Ovary (tissue), 7 donors: ENCODE measurements at regions not wholly inside any gene's neighbourhood (a gene's known extent, or its start where the extent isn't known, plus 50 kb on each side); places are given as distances from the start of the nearest gene placed in this dataset.
A peak's percentile ranks its signal among the peaks of the same experiment; 100 is the strongest.

Experiments
- DNase-seq, 5 donors: peaks; one replicate each; pipeline ENCODE4 v3.0.0-alpha.2; 2019 to 2020
- H3K27ac ChIP-seq, 2 donors: fragments of 200-600 bp; one replicate each; pipeline versions ENCODE4 v1.5.1 to v1.8.0; 2019 to 2022
- H3K27me3 ChIP-seq: fragments of 200-600 bp; one replicate; pipeline ENCODE4 v1.8.0; 2022
- H3K36me3 ChIP-seq: fragments of 200-600 bp; sonication (generic); one replicate; pipeline ENCODE4 v1.5.1; 2019
- H3K4me1 ChIP-seq: one replicate; pipeline ENCODE4 v1.8.1; 2013; ENCODE audit warnings: mild to moderate bottlenecking, moderate library complexity; ENCODE audit not compliant: insufficient read depth
- H3K4me3 ChIP-seq: fragments of 200-600 bp; sonication (generic); one replicate; pipeline ENCODE4 v1.5.1; 2017
- H3K9me3 ChIP-seq, 2 donors: fragments of 200-600 bp in 1 of 2; sonication (generic) in 1 of 2; one replicate each; pipeline versions ENCODE4 v1.5.1 to v1.8.1; 2013 to 2019; ENCODE audit warnings: mild to moderate bottlenecking in 1 of 2, moderate library complexity in 1 of 2
- EP300 ChIP-seq: sonication (generic); formaldehyde crosslinking; IDR thresholded peaks from one replicate; pipeline ENCODE4 v1.6.1; 2017; ENCODE audit warnings: antibody characterized with exemption
- POLR2A ChIP-seq: fragments of 450-650 bp; IDR thresholded peaks from one replicate; pipeline ENCODE4 v1.6.1; 2017; ENCODE audit warnings: antibody characterized with exemption, mild to moderate bottlenecking, moderate library complexity
- WGBS, 3 donors: extraction: QIAGEN DNeasy Blood & Tissue Kit in 1 of 3; methylation state at CpG; one replicate each; pipeline versions ENCODE4 v1.1.5 to v1.1.7; 2013 to 2017; 5-methylcytosine and 5-hydroxymethylcytosine counted together
- intact Hi-C, 4 donors: fragments of 100-400 bp; cut with DNase I; formaldehyde crosslinking; loops; one replicate each; pipeline versions ENCODE4 v1.11.0 to v1.15.1; 2022 to 2023
- TF ChIP-seq, protein P1 (sequence below), 3 donors: fragments of 450-650 bp in 2 of 3; fragments of 200-600 bp in 1 of 3; IDR thresholded peaks; one replicate each; pipeline versions ENCODE4 v1.5.1 to v1.8.0; 2016 to 2022; ENCODE audit warnings: antibody characterized with exemption in 3 of 3, mild to moderate bottlenecking in 1 of 3
- donor health status: DM: no; HTN: no; CAD: no; lungs with moderate emphysema.
- donor health status: DM: no; HTN: no; CAD: no.
- donor health status: Bipolar disorder and iron deficiency.
- donor health status: DM: no; HTN: no; CAD: no.
- donor health status: DM: yes; HTN: yes; CAD: no.

DNA sequence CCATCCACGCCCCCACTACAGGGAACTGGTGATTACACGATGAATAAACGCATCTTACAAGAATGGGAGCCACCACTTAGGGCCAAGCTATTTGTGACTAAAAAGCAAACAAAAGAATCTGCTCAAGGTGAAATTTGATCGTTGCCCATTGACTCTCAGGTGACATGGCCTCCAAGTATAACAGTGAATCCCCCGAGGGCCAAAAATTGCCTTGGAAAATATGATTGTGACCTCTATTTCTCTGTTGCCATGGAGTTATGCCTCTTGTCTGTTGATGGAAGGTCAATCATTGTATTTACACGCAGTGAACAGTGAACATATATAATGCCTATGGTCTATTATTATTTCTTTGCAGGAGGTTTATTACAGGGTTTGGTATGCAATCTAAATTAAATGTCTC lies 282.3 kb downstream of the KLF6 start:
- 89 to 92% (median 89%) methylated on average over 6 of the region's 6 CpGs for WGBS, 3 donors
- Histone ChIP-seq H3K27me3 (no peaks in the 10 kb centered on the region), H3K27ac (no peak overlapping the region), H3K4me1 (no peaks in the 10 kb centered on the region), H3K9me3 (no peaks in the 10 kb centered on the region), H3K36me3 (no peaks in the 10 kb centered on the region), H3K4me3 (no peak overlapping the region)
- intact Hi-C loops, result no loop called here
- TF ChIP-seq POLR2A (no peak), EP300 (no peak)
- TF ChIP-seq, protein P1, sequence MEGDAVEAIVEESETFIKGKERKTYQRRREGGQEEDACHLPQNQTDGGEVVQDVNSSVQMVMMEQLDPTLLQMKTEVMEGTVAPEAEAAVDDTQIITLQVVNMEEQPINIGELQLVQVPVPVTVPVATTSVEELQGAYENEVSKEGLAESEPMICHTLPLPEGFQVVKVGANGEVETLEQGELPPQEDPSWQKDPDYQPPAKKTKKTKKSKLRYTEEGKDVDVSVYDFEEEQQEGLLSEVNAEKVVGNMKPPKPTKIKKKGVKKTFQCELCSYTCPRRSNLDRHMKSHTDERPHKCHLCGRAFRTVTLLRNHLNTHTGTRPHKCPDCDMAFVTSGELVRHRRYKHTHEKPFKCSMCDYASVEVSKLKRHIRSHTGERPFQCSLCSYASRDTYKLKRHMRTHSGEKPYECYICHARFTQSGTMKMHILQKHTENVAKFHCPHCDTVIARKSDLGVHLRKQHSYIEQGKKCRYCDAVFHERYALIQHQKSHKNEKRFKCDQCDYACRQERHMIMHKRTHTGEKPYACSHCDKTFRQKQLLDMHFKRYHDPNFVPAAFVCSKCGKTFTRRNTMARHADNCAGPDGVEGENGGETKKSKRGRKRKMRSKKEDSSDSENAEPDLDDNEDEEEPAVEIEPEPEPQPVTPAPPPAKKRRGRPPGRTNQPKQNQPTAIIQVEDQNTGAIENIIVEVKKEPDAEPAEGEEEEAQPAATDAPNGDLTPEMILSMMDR (IDR thresholded peaks at IDR 0.05), result no peak
- no peak for DNase-seq

DNA sequence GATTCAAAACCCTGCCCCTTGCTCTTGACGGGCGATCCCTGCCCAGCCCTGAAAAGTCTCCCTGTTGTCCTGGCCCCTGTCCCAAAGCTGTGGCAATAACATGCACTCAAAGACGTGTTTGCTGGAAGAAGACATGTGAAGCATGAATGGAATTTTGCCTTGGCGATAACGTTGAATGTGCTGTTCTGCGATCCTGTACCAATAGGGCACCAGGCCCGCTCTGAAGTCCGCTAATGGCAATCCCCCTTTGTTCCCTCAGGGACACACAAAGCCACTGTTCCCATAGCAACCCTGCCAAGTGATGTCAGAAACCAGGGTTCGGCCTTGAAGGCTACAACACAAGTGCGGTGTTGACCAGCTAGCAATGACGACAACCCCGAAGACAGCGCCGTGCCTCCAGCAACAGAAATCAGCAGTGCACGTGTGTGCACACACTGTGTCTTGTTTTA lies 284.6 kb downstream of the KLF6 start:
- Histone ChIP-seq H3K27ac (no peak overlapping the region), H3K36me3 (no peaks in the 10 kb centered on the region), H3K27me3 (no peaks in the 10 kb centered on the region), H3K4me1 (no peaks in the 10 kb centered on the region), H3K9me3 (no peaks in the 10 kb centered on the region), H3K4me3 (no peak overlapping the region)
- peak; percentile 67 to 83 (median 74) for DNase-seq
- intact Hi-C loops, result no loop called here
- WGBS, 3 donors, result 26 to 56% (median 32%) methylated on average over 15 of the region's 15 CpGs
- TF ChIP-seq, protein P1 (IDR thresholded peaks at IDR 0.05), result no peak
- peak; percentile 86 for TF ChIP-seq EP300

DNA sequence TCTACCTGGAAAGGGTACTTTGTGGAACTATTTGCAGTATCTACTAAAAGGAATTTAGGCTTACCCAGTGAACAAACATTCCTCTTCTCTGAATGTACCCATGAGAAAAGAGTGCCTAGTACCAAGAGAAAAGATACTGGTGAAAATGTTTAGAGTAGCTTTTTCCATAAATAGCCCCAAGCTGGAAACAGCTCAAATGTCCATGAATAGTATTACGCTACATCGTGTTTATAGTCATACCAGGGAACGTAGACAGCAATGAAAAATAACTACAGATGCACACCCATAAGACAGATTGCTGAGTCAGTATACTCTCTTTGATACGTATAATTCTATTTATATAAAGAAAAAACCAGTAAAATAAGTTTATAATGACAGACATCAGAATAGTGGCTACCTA lies 285.9 kb downstream of the KLF6 start:
- Histone ChIP-seq H3K27me3 (no peaks in the 10 kb centered on the region), H3K36me3 (no peaks in the 10 kb centered on the region), H3K4me1 (no peaks in the 10 kb centered on the region), H3K27ac (no peak overlapping the region), H3K9me3 (no peaks in the 10 kb centered on the region), H3K4me3 (no peak overlapping the region)
- no peak for TF ChIP-seq POLR2A
- 51 to 60% (median 54%) methylated on average over 4 of the region's 4 CpGs for WGBS, 3 donors
- intact Hi-C loops, result no loop called here
- DNase-seq, result no peak

DNA sequence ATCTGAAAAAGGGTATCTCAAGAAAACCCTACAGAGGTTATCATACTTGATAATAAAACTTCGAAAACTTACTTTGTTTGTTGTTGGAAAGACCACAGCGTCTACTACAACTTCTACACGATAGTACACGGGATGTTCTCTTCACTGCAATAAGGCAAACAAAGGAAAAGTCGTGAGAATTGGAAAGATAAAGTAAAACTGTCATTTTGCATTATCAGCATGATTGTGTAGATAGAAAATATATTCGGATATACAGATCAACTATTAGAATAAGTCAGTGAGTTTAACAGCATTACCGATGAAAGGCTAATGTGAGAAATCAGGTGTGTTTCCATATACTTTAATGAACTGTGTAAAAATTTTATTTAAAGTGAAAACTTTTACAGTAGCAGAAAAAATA lies 287.4 kb downstream of the KLF6 start:
- Histone ChIP-seq H3K4me3 (no peak overlapping the region), H3K36me3 (no peaks in the 10 kb centered on the region), H3K27me3 (no peaks in the 10 kb centered on the region), H3K4me1 (no peaks in the 10 kb centered on the region), H3K9me3 (no peaks in the 10 kb centered on the region), H3K27ac (no peak overlapping the region)
- 53 to 67% (median 64%) methylated on average over 7 of the region's 7 CpGs for WGBS, 3 donors
- no peak for DNase-seq
- TF ChIP-seq EP300 (no peak), POLR2A (no peak)
- TF ChIP-seq, protein P1 (IDR thresholded peaks at IDR 0.05), result no peak
- intact Hi-C loops, result no loop called here

DNA sequence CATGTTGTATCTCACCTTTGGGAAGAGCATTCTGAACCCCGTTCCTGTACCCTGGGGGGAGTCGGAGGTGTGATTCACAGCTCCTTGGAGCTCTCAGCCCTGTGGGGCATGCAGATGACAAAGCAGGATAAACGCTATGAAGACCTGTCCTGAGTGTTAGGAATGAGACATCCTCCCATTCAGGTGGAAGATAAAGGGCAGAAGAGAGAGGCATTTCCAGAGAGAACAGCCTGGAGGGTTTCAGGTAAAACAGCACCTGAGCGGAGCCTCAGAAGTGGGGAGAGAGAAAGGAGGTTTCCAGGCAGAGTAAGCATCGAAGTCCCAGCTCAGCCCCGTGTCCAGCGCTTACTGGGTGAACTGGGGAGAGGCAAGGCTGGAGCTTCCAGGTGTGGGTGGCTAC lies 288.9 kb downstream of the KLF6 start:
- Histone ChIP-seq H3K4me1 (no peaks in the 10 kb centered on the region), H3K36me3 (no peaks in the 10 kb centered on the region), H3K27ac (no peak overlapping the region), H3K4me3 (no peak overlapping the region), H3K27me3 (no peaks in the 10 kb centered on the region), H3K9me3 (no peaks in the 10 kb centered on the region)
- DNase-seq, result no peak
- intact Hi-C loops, result no loop called here
- TF ChIP-seq EP300, result no peak
- TF ChIP-seq, protein P1 (IDR thresholded peaks at IDR 0.05), result no peak
- 92 to 96% (median 94%) methylated on average over 7 of the region's 7 CpGs for WGBS, 3 donors
